Tibial nerve (tissue), 4 donors: ENCODE measurements at regions not wholly inside any gene's neighbourhood (a gene's known extent, or its start where the extent isn't known, plus 50 kb on each side); places are given as distances from the start of the nearest gene placed in this dataset.
"Not testable (repeated sequence)": the region's sequence is repeated elsewhere in the genome, so short reads cannot be mapped to it uniquely, and the experiment has no call there.

Source experiments
- DNase-seq, 2 donors: peaks; one replicate each; pipeline ENCODE4 v3.0.0-alpha.2; 2019; ENCODE audit warnings: low spot score in 2 of 2
- H3K27ac ChIP-seq, 4 donors: fragments of 200-600 bp; sonication (generic) in 3 of 4; one replicate each; pipeline ENCODE4 v1.5.1; 2017 to 2019; ENCODE audit warnings: mild to moderate bottlenecking in 1 of 4
- H3K27me3 ChIP-seq, 2 donors: fragments of 200-600 bp; sonication (generic) in 1 of 2; one replicate each; pipeline versions ENCODE4 v1.5.1 to v1.6.0; 2017 to 2019
- H3K36me3 ChIP-seq, 3 donors: fragments of 200-600 bp; sonication (generic); one replicate each; pipeline ENCODE4 v1.5.1; 2018 to 2019
- H3K4me1 ChIP-seq, 4 donors: fragments of 200-600 bp; sonication (generic) in 3 of 4; one replicate each; pipeline ENCODE4 v1.5.1; 2017 to 2019
- H3K4me3 ChIP-seq, 4 donors: fragments of 200-600 bp; sonication (generic) in 3 of 4; one replicate each; pipeline ENCODE4 v1.5.1; 2017 to 2019; ENCODE audit warnings: mild to moderate bottlenecking in 1 of 4, moderate library complexity in 1 of 4
- H3K9me3 ChIP-seq, 4 donors: fragments of 200-600 bp; sonication (generic) in 3 of 4; one replicate each; pipeline ENCODE4 v1.5.1; 2017 to 2019
- CTCF ChIP-seq, 5 experiments: fragments of 200-600 bp in 3 of 5; fragments of 450-650 bp in 2 of 5; sonication (generic) in 3 of 5; IDR thresholded peaks; one replicate each; pipeline ENCODE4 v1.5.1; 2016 to 2019; ENCODE audit warnings: antibody characterized with exemption in 5 of 5, mild to moderate bottlenecking in 3 of 5, moderate library complexity in 2 of 5
- EP300 ChIP-seq, 2 donors: sonication (generic); formaldehyde crosslinking; IDR thresholded peaks; one replicate each; pipeline ENCODE4 v1.6.1; 2017; ENCODE audit warnings: antibody characterized with exemption in 2 of 2, mild to moderate bottlenecking in 1 of 2
- POLR2A ChIP-seq, 2 donors: fragments of 450-650 bp; IDR thresholded peaks; one replicate each; pipeline ENCODE4 v1.6.1; 2017; ENCODE audit warnings: antibody characterized with exemption in 2 of 2, mild to moderate bottlenecking in 2 of 2, moderate library complexity in 2 of 2
- WGBS, 2 donors: methylation state at CpG; one replicate each; pipeline ENCODE4 v1.1.5; 2018; 5-methylcytosine and 5-hydroxymethylcytosine counted together

- Histone ChIP-seq H3K27me3 (no peaks in the 10 kb centered on the region), H3K4me1 (no peaks in the 10 kb centered on the region), H3K36me3 (no peaks in the 10 kb centered on the region), H3K9me3 (peaks cover 0 to 19% (median 5%) of the 10 kb centered on the region in 4 donors), H3K4me3 (no peak overlapping the region), H3K27ac (no peak overlapping the region)
- WGBS, 2 donors = 55% methylated on average over 10 of the region's 10 CpGs
- no peak for DNase-seq
- TF ChIP-seq POLR2A (IDR thresholded peaks at IDR 0.05) (no peak), EP300 (IDR thresholded peaks at IDR 0.05) (no peak), CTCF (IDR thresholded peaks at IDR 0.05) (no peak)
Measured at GRCh38 chr20:48448666-48449600, 378.9 kb downstream of the PREX1 start.

DNA sequence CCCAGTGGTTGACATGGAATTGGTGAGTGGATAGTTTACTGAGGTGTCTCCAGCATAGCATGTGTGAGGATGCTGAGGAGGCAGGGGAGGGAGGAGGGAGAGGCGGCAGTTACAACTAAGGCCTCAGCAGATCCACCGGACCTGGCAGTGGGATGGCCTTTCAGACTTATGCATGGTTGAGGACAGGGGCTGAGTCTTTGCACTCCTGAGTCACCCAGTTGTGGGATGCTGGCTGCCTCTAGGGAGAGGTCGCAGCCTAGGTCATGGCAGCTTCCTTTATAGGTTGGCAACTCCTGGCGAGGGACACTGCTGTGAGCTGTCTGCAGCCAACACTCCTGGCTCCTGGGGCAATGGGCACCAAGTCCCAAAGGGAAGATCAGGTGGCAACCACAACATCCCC is 380.3 kb downstream of the PREX1 start:
- 76 to 89% methylated on average over 4 of the region's 4 CpGs for WGBS, 2 donors
- peaks cover 0 to 32% (median 6%) of the 10 kb centered on the region in 4 donors for H3K9me3 ChIP-seq
- no peak overlapping the region for H3K4me3 ChIP-seq
- H3K4me1 ChIP-seq = no peaks in the 10 kb centered on the region
- no peak for DNase-seq
- H3K36me3 ChIP-seq = no peaks in the 10 kb centered on the region
- H3K27me3 ChIP-seq = no peaks in the 10 kb centered on the region
- TF ChIP-seq CTCF (IDR thresholded peaks at IDR 0.05) (no peak), EP300 (IDR thresholded peaks at IDR 0.05) (no peak), POLR2A (IDR thresholded peaks at IDR 0.05) (no peak)
- no peak overlapping the region for H3K27ac ChIP-seq

- Histone ChIP-seq H3K36me3 (no peaks in the 10 kb centered on the region), H3K27me3 (no peaks in the 10 kb centered on the region), H3K4me1 (no peaks in the 10 kb centered on the region), H3K27ac (no peak overlapping the region), H3K4me3 (no peak overlapping the region), H3K9me3 (peaks cover 0 to 32% (median 6%) of the 10 kb centered on the region in 4 donors)
- 90% methylated on average over 6 of the region's 6 CpGs for WGBS, 2 donors
- TF ChIP-seq POLR2A (IDR thresholded peaks at IDR 0.05) (no peak), EP300 (IDR thresholded peaks at IDR 0.05) (no peak), CTCF (IDR thresholded peaks at IDR 0.05) (no peak)
- DNase-seq = no peak
Measured at GRCh38 chr20:48445827-48446226, 382.0 kb downstream of the PREX1 start.

- H3K27me3 ChIP-seq = no peaks in the 10 kb centered on the region
- H3K4me1 ChIP-seq = no peaks in the 10 kb centered on the region
- H3K4me3 ChIP-seq = no peak overlapping the region
- no peak overlapping the region for H3K27ac ChIP-seq
- no peak for TF ChIP-seq EP300 (IDR thresholded peaks at IDR 0.05)
- no peak for TF ChIP-seq POLR2A (IDR thresholded peaks at IDR 0.05)
- TF ChIP-seq CTCF (IDR thresholded peaks at IDR 0.05) = no peak
- no peaks in the 10 kb centered on the region for H3K36me3 ChIP-seq
- DNase-seq = no peak
- peaks cover 0 to 32% (median 6%) of the 10 kb centered on the region in 4 donors for H3K9me3 ChIP-seq
Measured at GRCh38 chr20:48444249-48444648, 383.6 kb downstream of the PREX1 start.

DNA sequence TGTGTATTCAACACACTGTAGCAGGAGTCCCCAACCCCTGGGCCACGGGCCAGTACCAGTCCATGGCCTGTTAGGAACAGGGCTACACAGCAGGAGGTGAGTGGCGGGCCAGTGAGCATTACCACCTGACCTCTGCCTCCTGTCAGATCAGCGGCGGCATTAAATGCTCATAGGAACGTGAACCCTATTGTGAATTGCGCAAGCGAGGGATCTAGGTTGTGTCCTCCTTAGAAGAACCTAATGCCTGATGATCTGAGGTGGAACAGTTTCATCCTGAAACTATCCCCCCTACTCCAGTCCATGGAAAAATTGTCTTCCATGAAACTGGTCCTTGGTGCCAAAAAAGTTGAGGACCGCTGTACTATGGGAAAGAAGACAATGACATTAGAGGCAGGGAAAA is 386.9 kb downstream of the PREX1 start:
- no peak for TF ChIP-seq EP300 (IDR thresholded peaks at IDR 0.05)
- no peak for TF ChIP-seq POLR2A (IDR thresholded peaks at IDR 0.05)
- TF ChIP-seq CTCF (IDR thresholded peaks at IDR 0.05) = no peak
- Histone ChIP-seq H3K4me1 (no peaks in the 10 kb centered on the region), H3K4me3 (no peak overlapping the region), H3K27ac (no peak overlapping the region), H3K36me3 (no peaks in the 10 kb centered on the region), H3K27me3 (peaks cover 0 to 3% of the 10 kb centered on the region in 2 donors), H3K9me3 (peaks cover 0 to 39% (median 6%) of the 10 kb centered on the region in 4 donors)
- no peak for DNase-seq
- 90 to 92% methylated on average over 8 of the region's 8 CpGs for WGBS, 2 donors

- H3K9me3 ChIP-seq = peaks cover 0 to 33% (median 6%) of the 10 kb centered on the region in 4 donors
- not testable (repeated sequence) for DNase-seq, H3K4me1 ChIP-seq, H3K27ac ChIP-seq, H3K27me3 ChIP-seq, H3K36me3 ChIP-seq, H3K4me3 ChIP-seq
- WGBS, 2 donors = 86 to 94% methylated on average over 3 of the region's 3 CpGs
Measured at GRCh38 chr20:48440261-48440660, 387.5 kb downstream of the PREX1 start.
